K562 (cell line): ENCODE measurements at regions not wholly inside any gene's neighbourhood (a gene's known extent, or its start where the extent isn't known, plus 50 kb on each side); places are given as distances from the start of the nearest gene placed in this dataset.

ENCODE experiments used
- ATAC-seq: fragments of 200-7000 bp; cut with Tn5 transposase; 3 replicates; pipeline ENCODE4 v1.9.1; 2020; ENCODE audit warnings: moderate library complexity
- BruUV-seq: library from RNA; stranded (reverse); fragments of 400-500 nt; replicated peaks from 2 replicates; lab custom pipeline; 2021; lab: Mats Ljungman, UMichigan
- CTCF ChIA-PET: fragments of 300-600 bp; formaldehyde crosslinking; extraction: SDS; loops from one replicate; lab custom pipeline; 2021; ENCODE audit warnings: low intra/inter-chr PET ratio; lab: Yijun Ruan, JAX
- POLR2A ChIA-PET: fragments of 300-600, 350-650 bp; sonication (Branson Sonifier 250); formaldehyde crosslinking; extraction: SDS; loops from one replicate; lab custom pipeline; 2021; ENCODE audit warnings: antibody characterized with exemption, inconsistent platforms; lab: Yijun Ruan, JAX
- DNase-seq, 4 experiments: peaks; one replicate each; pipeline versions ENCODE4 v3.0.0 to v3.0.0-alpha.2; 2011 to 2018; ENCODE audit warnings: low spot score in 3 of 4, mixed read lengths in 3 of 4; ENCODE audit errors: extremely low read depth in 1 of 4
- FAIRE-seq: peaks from 2 replicates; lab custom pipeline; 2011; peaks lifted over from hg19 to GRCh38; lab: Jason Lieb, UNC
- H2AFZ ChIP-seq: 2 replicates; pipeline ENCODE4 v1.6.0; 2011; ENCODE audit warnings: low read depth, low read length, control low read depth, inconsistent platforms
- H3K27ac ChIP-seq: fragments of 200-600 bp; 3 replicates; pipeline ENCODE4 v1.8.0; 2011; ENCODE audit warnings: low read depth, mild to moderate bottlenecking, control low read depth, inconsistent platforms, low read length, moderate library complexity, mixed read lengths; ENCODE audit errors: extremely low read depth
- H3K27me3 ChIP-seq, 2 experiments: fragments of 300-600 bp in 1 of 2; 2 replicates in 1 of 2; 3 replicates in 1 of 2; pipeline versions ENCODE4 v1.6.0 to v1.8.0; 2011; ENCODE audit warnings: inconsistent platforms in 2 of 2, low read length in 2 of 2, mild to moderate bottlenecking in 1 of 2, mixed read lengths in 1 of 2, moderate library complexity in 1 of 2; ENCODE audit not compliant: control insufficient read depth in 2 of 2, insufficient read depth in 2 of 2
- H3K36me3 ChIP-seq: fragments of 300-600 bp; 3 replicates; pipeline ENCODE4 v1.8.0; 2011; ENCODE audit warnings: mild to moderate bottlenecking, low read length, inconsistent platforms; ENCODE audit not compliant: control insufficient read depth, insufficient read depth
- H3K4me1 ChIP-seq, 2 experiments: fragments of 200-600 bp in 1 of 2; replicated peaks in 1 of 2; 2 replicates in 1 of 2; 3 replicates in 1 of 2; pipeline versions ENCODE4 v1.5.1 to v1.8.0; 2011; ENCODE audit warnings: inconsistent platforms in 2 of 2, low read length in 2 of 2, mild to moderate bottlenecking in 1 of 2, mixed read lengths in 1 of 2, moderate library complexity in 1 of 2; ENCODE audit not compliant: control insufficient read depth in 2 of 2, insufficient read depth in 2 of 2
- H3K4me2 ChIP-seq: 2 replicates; pipeline ENCODE4 v1.6.1; 2011; ENCODE audit warnings: low read length, control low read depth, inconsistent platforms, mixed read lengths; ENCODE audit not compliant: insufficient read depth
- H3K4me3 ChIP-seq: fragments of 200-600 bp; sonication (generic), shearing (Covaris generic); 2 replicates; pipeline ENCODE4 v1.5.1; 2016; ENCODE audit warnings: control low read depth, inconsistent platforms
- H3K79me2 ChIP-seq: fragments of 200-600 bp; 3 replicates; pipeline ENCODE4 v1.8.0; 2011; ENCODE audit warnings: low read length, inconsistent platforms; ENCODE audit not compliant: control insufficient read depth, insufficient read depth
- H3K9ac ChIP-seq, 2 experiments: 2 replicates each; pipeline versions ENCODE4 v1.6.0 to v1.6.1; 2011; ENCODE audit warnings: low read depth in 2 of 2, low read length in 2 of 2, control low read depth in 1 of 2, inconsistent platforms in 1 of 2, mild to moderate bottlenecking in 1 of 2, mixed read lengths in 1 of 2; ENCODE audit not compliant: insufficient read depth in 1 of 2
- H3K9me1 ChIP-seq: one replicate; pipeline ENCODE4 v1.6.0; 2011; ENCODE audit warnings: inconsistent platforms, mild to moderate bottlenecking, low read length, moderate library complexity; ENCODE audit not compliant: control insufficient read depth, insufficient read depth
- H3K9me3 ChIP-seq: replicated peaks from 2 replicates; pipeline ENCODE4 v1.5.1; 2011; ENCODE audit warnings: low read depth, low read length, inconsistent platforms; ENCODE audit not compliant: control insufficient read depth, insufficient read depth
- H4K20me1 ChIP-seq: replicated peaks from 2 replicates; pipeline ENCODE4 v1.6.1; 2011; ENCODE audit warnings: low read length, inconsistent platforms, mixed read lengths; ENCODE audit not compliant: control insufficient read depth, insufficient read depth
- ATF1 ChIP-seq, 2 experiments: fragments of 450-650 bp in 1 of 2; IDR thresholded peaks; 2 replicates each; pipeline ENCODE4 v1.6.1; 2016; ENCODE audit warnings: missing compliant biosample characterization in 1 of 2, missing genetic modification characterization in 1 of 2
- CXXC5 ChIP-seq: fragments of 250-450 bp; sonication (Bioruptor Pico); IDR thresholded peaks from 2 replicates; pipeline ENCODE4 v1.8.0; 2022; ENCODE audit warnings: inconsistent platforms, mild to moderate bottlenecking, moderate library complexity
- E2F3 ChIP-seq: fragments of 250-450 bp; sonication (Bioruptor Pico); IDR thresholded peaks from 2 replicates; pipeline ENCODE4 v1.4.0; 2020; ENCODE audit warnings: mild to moderate bottlenecking
- HDAC2 ChIP-seq: fragments of 450-650 bp; IDR thresholded peaks from 2 replicates; pipeline ENCODE4 v1.6.1; 2016; ENCODE audit warnings: mild to moderate bottlenecking
- KLF10 ChIP-seq: fragments of 250-450 bp; sonication (Bioruptor Pico); IDR thresholded peaks from 2 replicates; pipeline ENCODE4 v1.6.1; 2021; ENCODE audit warnings: matching md5 sums
- RFX5 ChIP-seq: IDR thresholded peaks from 2 replicates; pipeline ENCODE4 v1.6.1; 2011; ENCODE audit warnings: low read depth, mild to moderate bottlenecking, improper control_type of control experiment, low read length
- SMARCB1 ChIP-seq: IDR thresholded peaks from 2 replicates; pipeline ENCODE4 v1.6.1; 2011; ENCODE audit warnings: improper control_type of control experiment, low read depth; ENCODE audit not compliant: insufficient read length
- TEAD4 ChIP-seq, 2 experiments: sonication (generic) in 1 of 2; formaldehyde crosslinking in 1 of 2; IDR thresholded peaks; 2 replicates each; pipeline versions ENCODE4 v1.6.1 to v1.8.0; 2012 to 2022; ENCODE audit warnings: borderline replicate concordance in 1 of 2, inconsistent platforms in 1 of 2, low read length in 1 of 2, mild to moderate bottlenecking in 1 of 2, missing genetic modification reagents in 1 of 2
- ZKSCAN8 ChIP-seq: fragments of 200-800 bp; sonication (Bioruptor generic); IDR thresholded peaks from 2 replicates; pipeline ENCODE4 v1.6.1; 2016; ENCODE audit warnings: missing genetic modification characterization, missing compliant biosample characterization
- ZNF707 ChIP-seq: fragments of 250-450 bp; sonication (Bioruptor Pico); conservative IDR thresholded peaks from 2 replicates; pipeline ENCODE4 v1.8.0; 2022; ENCODE audit warnings: inconsistent platforms, mild to moderate bottlenecking, moderate library complexity
- ZNF778 ChIP-seq: fragments of 450-650 bp; formaldehyde crosslinking; IDR thresholded peaks from 2 replicates; pipeline ENCODE4 v1.4.0; 2020; ENCODE audit warnings: mild to moderate bottlenecking, moderate library complexity
- WGBS: fragments of 100-300 bp; shearing (Covaris generic); methylation state at CpG from one replicate; pipeline ENCODE4 v1.1.6; 2016; ENCODE audit warnings: low coverage, mixed read lengths; ENCODE audit not compliant: insufficient coverage; ENCODE audit errors: missing lambda C conversion rate; 5-methylcytosine and 5-hydroxymethylcytosine counted together
- in situ Hi-C: fragments of 300-500 bp; cut with MboI; formaldehyde crosslinking; loops from 4 replicates; pipeline ENCODE4 v1.15.0; 2018; ENCODE audit warnings: inconsistent platforms, mixed read lengths
- intact Hi-C: fragments of 100-400 bp; cut with micrococcal nuclease; formaldehyde crosslinking; loops from 2 replicates; pipeline ENCODE4 v1.14.2; 2022
- TF ChIP-seq, protein P1 (sequence below): fragments of 250-450 bp; sonication (Bioruptor Pico); IDR thresholded peaks from 2 replicates; pipeline ENCODE4 v1.5.0; 2021
- TF ChIP-seq, protein P2 (sequence below): sonication (generic); formaldehyde crosslinking; IDR thresholded peaks from 2 replicates; pipeline ENCODE4 v1.8.1; 2023; ENCODE audit warnings: mild to moderate bottlenecking, missing genetic modification reagents
- TF ChIP-seq, protein P3 (sequence below): IDR thresholded peaks from 2 replicates; pipeline ENCODE4 v1.6.1; 2016; ENCODE audit warnings: missing genetic modification characterization, missing compliant biosample characterization

DNA sequence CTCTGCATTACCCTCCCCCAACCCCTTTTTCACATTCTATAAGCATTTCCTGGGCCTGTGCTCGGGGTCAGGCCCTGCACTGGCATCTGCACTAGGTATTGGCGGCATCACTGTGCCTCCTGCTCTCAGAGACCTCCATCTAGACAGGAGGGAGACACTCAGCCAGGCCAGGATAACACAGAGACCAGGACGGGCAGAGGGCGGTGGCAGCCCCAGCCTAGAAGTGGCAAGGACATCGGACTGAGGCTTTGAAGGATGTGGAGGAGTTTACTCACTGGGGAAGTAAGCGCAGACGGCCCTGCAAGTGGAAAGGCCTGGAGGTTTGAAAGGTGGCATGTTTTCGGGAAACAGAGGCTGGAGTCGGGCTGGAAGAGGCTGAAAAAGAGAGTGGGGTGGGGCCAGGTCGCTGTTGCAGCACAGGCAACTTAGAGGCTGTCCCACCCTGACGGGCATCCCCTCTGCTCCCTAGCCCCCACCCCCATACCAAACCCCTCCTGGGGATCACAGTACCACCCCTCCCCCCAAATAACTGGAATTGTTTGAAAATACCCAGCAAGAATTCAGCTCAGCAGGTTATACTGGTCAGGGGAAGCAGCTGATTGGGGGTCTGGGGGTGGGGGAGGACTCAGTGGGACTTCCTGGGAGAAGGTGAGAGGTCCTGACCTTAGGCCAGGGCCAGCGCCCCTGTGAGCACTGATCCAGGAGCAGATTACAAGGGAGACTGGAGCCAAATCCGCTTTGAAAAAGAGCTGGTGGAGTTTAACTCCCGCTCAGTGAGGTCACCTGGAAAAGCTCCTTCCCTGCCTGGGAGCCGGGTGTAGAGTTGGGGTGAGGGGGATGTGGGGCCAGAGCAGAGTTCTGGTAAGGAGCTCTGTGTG is 121.8 kb upstream of the WNT4 start:
- in situ Hi-C loops: no loop called here
- DNase-seq (no peak), FAIRE-seq (no peak)
- TF ChIP-seq ZNF778 (CRISPR knock-in tag) (no peak), CXXC5 (CRISPR knock-in tag) (no peak), SMARCB1 (no peak), ZKSCAN8 (no peak), HDAC2 (no peak), KLF10 (no peak), ZNF707 (CRISPR knock-in tag) (no peak), ATF1 (CRISPR knock-in tag; IDR thresholded peaks at IDR 0.05) (no peak), ATF1 (tag; IDR thresholded peaks at IDR 0.05) (no peak), RFX5 (no peak), E2F3 (CRISPR knock-in tag) (no peak), TEAD4 (IDR thresholded peaks at IDR 0.05; ENCODE audit: low read length) (no peak), TEAD4 (CRISPR knock-in tag; IDR thresholded peaks at IDR 0.05; ENCODE audit: borderline replicate concordance) (no peak)
- TF ChIP-seq, protein P1, sequence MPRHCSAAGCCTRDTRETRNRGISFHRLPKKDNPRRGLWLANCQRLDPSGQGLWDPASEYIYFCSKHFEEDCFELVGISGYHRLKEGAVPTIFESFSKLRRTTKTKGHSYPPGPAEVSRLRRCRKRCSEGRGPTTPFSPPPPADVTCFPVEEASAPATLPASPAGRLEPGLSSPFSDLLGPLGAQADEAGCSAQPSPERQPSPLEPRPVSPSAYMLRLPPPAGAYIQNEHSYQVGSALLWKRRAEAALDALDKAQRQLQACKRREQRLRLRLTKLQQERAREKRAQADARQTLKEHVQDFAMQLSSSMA (CRISPR knock-in tag): no peak
- TF ChIP-seq, protein P2, sequence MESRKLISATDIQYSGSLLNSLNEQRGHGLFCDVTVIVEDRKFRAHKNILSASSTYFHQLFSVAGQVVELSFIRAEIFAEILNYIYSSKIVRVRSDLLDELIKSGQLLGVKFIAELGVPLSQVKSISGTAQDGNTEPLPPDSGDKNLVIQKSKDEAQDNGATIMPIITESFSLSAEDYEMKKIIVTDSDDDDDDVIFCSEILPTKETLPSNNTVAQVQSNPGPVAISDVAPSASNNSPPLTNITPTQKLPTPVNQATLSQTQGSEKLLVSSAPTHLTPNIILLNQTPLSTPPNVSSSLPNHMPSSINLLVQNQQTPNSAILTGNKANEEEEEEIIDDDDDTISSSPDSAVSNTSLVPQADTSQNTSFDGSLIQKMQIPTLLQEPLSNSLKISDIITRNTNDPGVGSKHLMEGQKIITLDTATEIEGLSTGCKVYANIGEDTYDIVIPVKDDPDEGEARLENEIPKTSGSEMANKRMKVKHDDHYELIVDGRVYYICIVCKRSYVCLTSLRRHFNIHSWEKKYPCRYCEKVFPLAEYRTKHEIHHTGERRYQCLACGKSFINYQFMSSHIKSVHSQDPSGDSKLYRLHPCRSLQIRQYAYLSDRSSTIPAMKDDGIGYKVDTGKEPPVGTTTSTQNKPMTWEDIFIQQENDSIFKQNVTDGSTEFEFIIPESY (CRISPR knock-in tag): no peak
- TF ChIP-seq, protein P3, sequence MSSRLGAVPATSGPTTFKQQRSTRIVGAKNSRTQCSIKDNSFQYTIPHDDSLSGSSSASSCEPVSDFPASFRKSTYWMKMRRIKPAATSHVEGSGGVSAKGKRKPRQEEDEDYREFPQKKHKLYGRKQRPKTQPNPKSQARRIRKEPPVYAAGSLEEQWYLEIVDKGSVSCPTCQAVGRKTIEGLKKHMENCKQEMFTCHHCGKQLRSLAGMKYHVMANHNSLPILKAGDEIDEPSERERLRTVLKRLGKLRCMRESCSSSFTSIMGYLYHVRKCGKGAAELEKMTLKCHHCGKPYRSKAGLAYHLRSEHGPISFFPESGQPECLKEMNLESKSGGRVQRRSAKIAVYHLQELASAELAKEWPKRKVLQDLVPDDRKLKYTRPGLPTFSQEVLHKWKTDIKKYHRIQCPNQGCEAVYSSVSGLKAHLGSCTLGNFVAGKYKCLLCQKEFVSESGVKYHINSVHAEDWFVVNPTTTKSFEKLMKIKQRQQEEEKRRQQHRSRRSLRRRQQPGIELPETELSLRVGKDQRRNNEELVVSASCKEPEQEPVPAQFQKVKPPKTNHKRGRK (tag): no peak

More for the DNA sequence above, 121.8 kb upstream of the WNT4 start:
- H2AFZ ChIP-seq: no peak overlapping the region
- H4K20me1 ChIP-seq: 0 out of 2 replicates have a peak, but pooled peaks cover 8% of the 10 kb centered on the region
- no peaks in the 10 kb centered on the region for H3K36me3 ChIP-seq
- no peaks in the 10 kb centered on the region for H3K9me1 ChIP-seq
- 2% methylated on average over 15 of the region's 15 CpGs for WGBS
- H3K79me2 ChIP-seq: no peaks in the 10 kb centered on the region
- no peak overlapping the region; a peak in 1 of 4 replicates for H3K9ac ChIP-seq
- no TSS peak for BruUV-seq
- no peak overlapping the region for H3K4me3 ChIP-seq
- ChIA-PET POLR2A (interaction anchor here (0.6 to 1.0 kb wide), 2 partner anchors 18 to 208 kb away, joined by 3 to 5 read pairs; no protein-coding TSS in a partner anchor), CTCF (no interaction called here)
- H3K4me1 ChIP-seq: peaks cover 0 to 10% of the 10 kb centered on the region in 2 experiments; a peak in 1 of 5 replicates
- H3K27me3 ChIP-seq: peaks cover 43 to 90% of the 10 kb centered on the region in 2 experiments
- H3K9me3 ChIP-seq: no peaks in the 10 kb centered on the region
- no peak overlapping the region for H3K4me2 ChIP-seq
- H3K27ac ChIP-seq: no peak overlapping the region
- intact Hi-C loops: no loop called here
- no peak for ATAC-seq
